GM18505 (cell line): ENCODE measurements at regions not wholly inside any gene's neighbourhood (a gene's known extent, or its start where the extent isn't known, plus 50 kb on each side); places are given as distances from the start of the nearest gene placed in this dataset.

ENCODE experiments used
- ATAC-seq: cut with Tn5 transposase; IDR thresholded peaks from one replicate; pipeline ENCODE4 v1.9.1; 2021; ENCODE audit not compliant: unreplicated experiment
- POLR2A ChIP-seq: IDR thresholded peaks from 4 replicates; pipeline ENCODE4 v1.6.1; 2011; ENCODE audit warnings: borderline replicate concordance; ENCODE audit not compliant: insufficient read depth, insufficient read length; ENCODE audit errors: extremely low read depth

DNA sequence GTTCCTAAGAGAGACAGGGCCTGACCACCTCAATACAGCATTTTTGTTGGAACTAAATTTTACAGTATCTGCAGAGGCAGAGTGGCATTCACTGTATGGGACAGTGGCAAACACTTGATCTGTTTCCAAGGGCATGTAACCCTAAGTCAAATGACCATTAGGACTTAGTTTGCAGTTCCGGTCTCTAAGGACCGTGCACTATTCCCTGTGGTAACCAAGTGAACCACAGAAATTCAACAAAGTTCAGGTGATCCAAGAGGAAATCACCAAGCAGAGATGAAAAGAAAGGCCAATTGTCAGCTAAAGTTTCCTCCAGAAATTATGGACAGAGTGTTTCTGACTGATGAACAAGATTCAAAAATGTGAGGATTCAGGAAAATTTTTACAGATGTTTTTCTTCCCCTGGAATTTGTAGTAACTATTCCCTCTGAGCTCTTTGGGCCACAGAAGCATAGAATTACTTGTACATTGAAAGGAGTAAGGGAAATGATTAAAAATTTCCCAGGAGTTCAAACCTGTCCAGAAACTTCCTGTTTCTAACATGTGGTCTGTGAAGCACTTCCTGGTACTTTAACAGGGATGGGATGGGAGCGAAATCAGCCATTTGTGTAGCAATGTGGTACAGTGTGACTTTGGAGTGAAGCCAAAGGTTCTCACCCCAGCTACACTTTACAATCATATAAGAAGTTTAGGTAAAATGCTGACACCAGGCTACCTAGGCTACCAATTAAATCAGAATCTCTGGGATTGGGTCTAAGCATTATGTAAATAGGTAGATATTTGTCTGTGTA is 266.1 kb upstream of the MAP3K1 start:
- no peak for ATAC-seq
- no peak for TF ChIP-seq POLR2A

DNA sequence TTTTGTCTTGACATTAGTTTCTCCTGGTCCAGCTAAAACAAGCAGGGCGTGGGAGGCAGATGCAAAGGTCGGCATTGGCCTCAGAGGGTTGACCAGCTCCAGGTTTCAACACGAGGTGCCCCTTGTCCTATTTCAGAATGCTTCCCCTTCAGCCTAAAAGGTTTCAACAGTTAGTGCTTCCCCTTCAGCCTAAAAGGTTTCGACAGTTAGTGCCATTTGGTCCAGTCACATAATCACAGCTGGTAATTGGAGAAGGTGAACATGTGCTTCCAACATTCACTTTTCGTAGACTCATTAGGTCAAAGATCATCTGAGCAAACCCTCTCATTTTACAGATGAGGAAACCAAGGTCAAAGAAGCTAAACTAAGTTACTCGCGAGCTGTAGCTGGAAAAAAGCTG is 270.3 kb upstream of the MAP3K1 start:
- ATAC-seq: no peak
- TF ChIP-seq POLR2A: no peak

DNA sequence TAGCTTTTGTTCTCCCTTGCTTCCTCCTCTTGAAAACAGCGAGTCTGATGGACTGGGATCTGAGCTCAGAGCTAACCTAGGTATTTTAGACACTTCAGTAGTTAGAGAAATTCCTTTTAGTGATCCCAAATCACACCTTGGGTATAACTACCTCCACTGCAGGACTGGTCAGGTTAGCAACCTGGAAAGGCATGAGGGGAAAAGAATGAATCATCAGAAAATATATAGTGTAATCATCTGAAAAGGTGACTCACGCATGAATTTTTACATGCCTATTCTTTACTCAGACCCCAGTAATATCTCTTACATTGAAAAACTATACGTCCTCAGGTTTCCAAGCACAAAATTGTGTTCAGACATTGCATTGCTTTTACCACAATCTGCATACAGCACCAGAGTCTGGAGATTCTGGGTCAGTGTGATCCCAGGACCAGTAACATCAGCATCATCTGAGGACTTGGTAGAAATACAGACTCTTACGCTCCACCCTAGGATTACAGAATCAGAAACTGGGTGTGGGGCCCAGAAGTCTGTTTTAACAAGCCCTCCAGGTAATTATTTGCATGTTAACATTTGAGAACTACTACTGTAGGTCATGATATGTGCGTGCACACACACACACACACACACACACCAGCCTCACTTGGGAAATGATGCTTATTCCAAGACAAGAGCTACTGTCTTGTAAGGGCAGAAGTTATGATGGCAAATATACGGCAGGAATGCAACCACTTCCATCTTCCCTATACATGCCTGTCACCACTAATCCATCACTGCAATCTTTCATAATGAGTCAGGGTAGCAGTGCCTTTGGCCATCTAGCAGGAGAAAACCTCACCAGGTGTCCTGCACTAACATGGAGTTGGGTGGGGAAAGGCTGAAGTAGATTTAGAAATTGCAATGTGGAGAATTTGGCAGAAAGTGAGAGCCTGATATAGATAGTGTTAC is 271.6 kb upstream of the MAP3K1 start:
- no peak for ATAC-seq

DNA sequence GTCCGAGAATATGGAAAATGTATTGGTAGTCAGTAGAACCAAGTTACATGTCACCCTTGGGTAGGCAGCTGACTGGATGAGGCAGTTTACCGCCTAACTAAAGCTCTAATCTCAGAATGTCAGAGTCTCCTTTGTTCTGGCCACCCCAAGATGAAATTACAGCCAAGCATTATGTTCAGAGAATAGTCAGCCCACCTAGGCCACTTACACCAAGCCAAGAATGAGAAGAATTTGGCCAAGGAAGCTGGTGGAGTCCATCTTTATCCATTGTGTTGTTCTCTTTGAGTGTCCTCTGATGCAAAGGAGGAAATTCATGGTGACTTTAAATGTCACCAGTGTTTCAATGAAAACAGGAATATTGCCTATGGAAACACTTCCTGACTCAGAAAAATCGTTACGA is 275.1 kb upstream of the MAP3K1 start:
- TF ChIP-seq POLR2A: no peak
- ATAC-seq: no peak

More for the DNA sequence above, 271.6 kb upstream of the MAP3K1 start:
- TF ChIP-seq POLR2A: no peak

DNA sequence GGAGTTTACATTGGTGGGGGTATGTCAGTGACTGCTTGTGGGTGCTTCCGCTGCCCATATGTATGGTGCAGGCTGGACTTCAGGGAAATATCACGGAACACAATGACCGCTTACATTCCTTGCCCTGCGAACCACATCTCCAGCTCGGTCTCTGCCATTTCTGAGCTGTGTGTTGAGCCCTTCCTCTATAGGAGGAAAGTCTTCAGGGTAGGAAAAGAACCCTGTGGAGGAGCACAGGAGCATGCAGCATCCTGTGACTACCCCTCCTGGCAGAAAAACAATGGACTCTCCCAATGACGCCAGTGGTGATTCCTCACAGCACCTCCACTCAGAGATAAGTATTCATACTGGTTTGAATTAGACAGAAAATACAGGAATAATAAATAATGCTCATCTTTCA is 276.8 kb upstream of the MAP3K1 start:
- TF ChIP-seq POLR2A: no peak
- no peak for ATAC-seq

GRCh38 chr5:56535347-56535746 is 280.0 kb upstream of the MAP3K1 start:
- TF ChIP-seq POLR2A: no peak
- ATAC-seq: no peak

DNA sequence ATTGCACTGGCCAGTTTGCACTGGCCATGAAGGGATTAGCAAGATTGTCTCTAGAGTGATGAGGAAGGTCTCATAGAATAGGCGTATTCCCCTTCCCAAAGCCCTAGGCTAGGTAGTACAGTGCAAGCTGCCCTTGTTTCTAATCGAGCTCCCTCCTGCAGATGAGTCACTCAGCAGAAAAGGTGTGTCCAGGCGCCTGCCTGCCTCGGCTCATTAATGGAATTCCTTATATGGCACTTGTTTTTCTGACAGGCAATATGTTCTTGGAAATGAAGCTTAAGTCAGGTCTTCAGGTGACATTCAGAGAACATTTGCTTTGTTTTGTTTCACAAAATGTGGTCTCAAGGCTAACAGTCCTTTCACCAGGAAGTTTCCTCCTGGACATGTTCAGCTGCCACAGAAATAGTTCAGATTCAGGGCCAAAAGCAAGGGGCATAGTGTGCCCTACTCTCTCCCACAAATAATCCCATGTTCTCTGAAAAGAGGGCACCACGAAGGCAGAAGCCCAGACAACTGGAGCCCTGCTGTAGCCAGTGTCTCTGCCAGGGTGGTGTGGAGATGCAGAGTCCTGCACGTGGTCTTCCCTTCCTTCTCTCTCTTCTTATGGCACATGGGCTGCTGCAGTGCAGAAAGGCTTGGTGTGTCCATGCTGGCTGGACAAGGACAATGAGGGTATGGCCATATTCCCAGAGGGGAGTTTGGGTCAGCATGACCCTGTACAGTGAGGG is 281.1 kb upstream of the MAP3K1 start:
- TF ChIP-seq POLR2A: no peak
- ATAC-seq: no peak

GRCh38 chr5:56532466-56532865 is 282.9 kb upstream of the MAP3K1 start:
- TF ChIP-seq POLR2A: no peak
- no peak for ATAC-seq

GRCh38 chr5:56530626-56531138 is 284.7 kb upstream of the MAP3K1 start:
- no peak for ATAC-seq
- no peak for TF ChIP-seq POLR2A

- no peak for ATAC-seq
- TF ChIP-seq POLR2A: no peak
These were observed 285.5 kb upstream of the MAP3K1 start for GRCh38 chr5:56529666-56530430.

DNA sequence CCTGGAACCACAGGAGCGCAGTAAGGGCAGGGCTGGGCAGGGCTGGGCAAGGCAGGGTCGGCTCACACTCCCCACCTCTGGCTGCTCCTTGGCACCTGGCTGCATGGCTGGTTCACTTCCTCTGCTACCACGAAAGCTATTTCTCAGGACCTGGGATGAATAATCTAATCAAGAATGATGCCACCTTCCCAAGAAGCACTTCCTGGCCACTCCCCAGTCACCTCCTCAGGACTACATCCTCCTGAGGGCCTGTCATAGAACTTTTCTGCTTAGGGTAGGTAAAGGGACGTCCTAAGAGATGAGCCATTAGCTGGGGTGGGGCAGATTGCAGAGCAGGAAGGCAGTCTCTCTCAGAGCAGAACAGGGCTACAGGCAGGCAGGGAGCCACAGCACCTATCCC is 288.2 kb upstream of the MAP3K1 start:
- TF ChIP-seq POLR2A: no peak
- ATAC-seq: no peak

GRCh38 chr5:56525113-56525512 is 290.2 kb upstream of the MAP3K1 start:
- ATAC-seq: no peak
- no peak for TF ChIP-seq POLR2A
